ENCODE measurements at regions not wholly inside any gene's neighbourhood (a gene's known extent, or its start where the extent isn't known, plus 50 kb on each side); places are given as distances from the start of the nearest gene placed in this dataset.

- TF ChIP-seq POLR2A (IDR thresholded peaks at IDR 0.05; ENCODE audit: extremely low read depth, insufficient read length) = no peak
- TF ChIP-seq MYC (IDR thresholded peaks at IDR 0.05; ENCODE audit: low read depth, low read length) = no peak
- TF ChIP-seq CTCF (IDR thresholded peaks at IDR 0.05; ENCODE audit: low read depth, low read length) = no peak
- TF ChIP-seq MAX (IDR thresholded peaks at IDR 0.05; ENCODE audit: low read depth, low read length) = no peak
- no peak overlapping the region for H3K4me3 ChIP-seq (ENCODE audit: low read depth, low read length)
- no peak for DNase-seq (ENCODE audit: low read depth)
Measured at GRCh38 chr2:34099377-34099776, 500.3 kb upstream of the FAM98A start.

DNA sequence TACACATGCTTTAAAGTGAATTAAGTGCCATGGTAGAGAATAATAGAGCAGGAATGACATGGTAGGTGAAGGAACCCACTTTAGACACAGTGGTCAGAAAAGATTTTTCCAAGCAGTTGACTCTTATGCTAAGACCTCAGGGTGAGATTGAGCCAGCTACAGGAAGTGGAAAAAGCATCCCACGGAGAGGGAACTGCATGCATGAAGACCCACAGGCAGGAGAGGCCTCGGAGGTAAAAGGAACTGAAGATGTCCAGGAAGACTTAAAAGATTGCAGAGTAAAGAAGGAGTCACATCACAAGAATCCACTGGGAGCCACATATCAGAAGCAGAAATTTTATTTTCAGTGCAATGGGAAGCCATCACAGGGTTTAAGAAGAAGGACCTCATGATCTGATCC is 499.2 kb upstream of the FAM98A start:
- DNase-seq (ENCODE audit: low read depth) = no peak
- H3K4me3 ChIP-seq (ENCODE audit: low read depth, low read length) = no peak overlapping the region
- TF ChIP-seq POLR2A (IDR thresholded peaks at IDR 0.05; ENCODE audit: extremely low read depth, insufficient read length) (no peak), CTCF (IDR thresholded peaks at IDR 0.05; ENCODE audit: low read depth, low read length) (no peak), MYC (IDR thresholded peaks at IDR 0.05; ENCODE audit: low read depth, low read length) (no peak)

DNA sequence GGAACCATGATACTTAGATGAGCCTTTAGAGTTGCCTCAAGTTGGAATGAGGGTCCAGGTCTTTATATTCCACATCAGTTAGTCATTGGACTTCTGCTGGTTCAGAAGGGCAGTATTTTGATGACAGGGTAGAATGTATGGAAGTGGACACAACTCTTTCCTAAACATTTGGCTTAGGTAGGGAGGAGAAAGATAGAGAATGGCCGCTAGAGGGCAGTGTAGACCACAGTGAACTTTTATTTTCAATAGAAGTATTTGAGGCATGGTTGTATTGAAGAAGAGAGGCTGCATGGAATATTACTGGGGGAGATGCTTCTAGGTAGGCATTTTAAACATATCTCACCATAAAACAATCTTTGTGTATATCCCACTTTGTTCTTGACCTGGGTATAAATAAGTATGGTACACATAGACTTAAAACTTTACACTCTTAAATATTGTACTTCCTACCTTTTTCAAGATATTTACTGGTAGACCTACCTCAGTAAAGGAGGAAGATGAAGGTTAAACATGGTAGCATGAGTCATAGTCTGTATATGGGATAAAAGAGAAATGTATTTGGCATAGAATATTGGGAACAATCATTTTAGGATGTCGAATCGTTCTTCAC is 497.6 kb upstream of the FAM98A start:
- no peak for TF ChIP-seq MAX (IDR thresholded peaks at IDR 0.05; ENCODE audit: low read depth, low read length)
- TF ChIP-seq CTCF (IDR thresholded peaks at IDR 0.05; ENCODE audit: low read depth, low read length) = peak; percentile 65
- H3K4me3 ChIP-seq (ENCODE audit: low read depth, low read length) = no peak overlapping the region
- peak; percentile 68 for DNase-seq (ENCODE audit: low read depth)

DNA sequence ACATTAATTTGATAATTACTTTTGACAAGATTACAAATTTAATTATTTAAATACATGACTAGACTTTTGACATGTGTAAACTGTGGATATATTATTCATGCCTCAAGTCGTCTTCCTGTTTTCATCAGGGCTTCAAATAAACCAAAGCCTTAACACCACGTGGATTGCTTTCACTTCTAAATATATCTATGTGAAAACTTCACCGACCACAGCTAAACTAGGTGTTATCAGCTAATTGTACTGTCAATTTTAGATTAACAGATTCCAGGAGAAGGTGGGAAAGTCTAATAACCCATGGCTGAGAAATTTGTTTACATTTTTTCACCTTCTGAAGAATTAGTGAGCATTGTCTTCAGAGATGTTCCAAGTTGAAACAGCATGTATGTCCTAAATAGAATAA is 494.7 kb upstream of the FAM98A start:
- no peak for TF ChIP-seq MAX (IDR thresholded peaks at IDR 0.05; ENCODE audit: low read depth, low read length)
- TF ChIP-seq MYC (IDR thresholded peaks at IDR 0.05; ENCODE audit: low read depth, low read length) = no peak
- no peak for TF ChIP-seq POLR2A (IDR thresholded peaks at IDR 0.05; ENCODE audit: extremely low read depth, insufficient read length)
- TF ChIP-seq CTCF (IDR thresholded peaks at IDR 0.05; ENCODE audit: low read depth, low read length) = no peak
- H3K4me3 ChIP-seq (ENCODE audit: low read depth, low read length) = no peak overlapping the region
- DNase-seq (ENCODE audit: low read depth) = no peak

GRCh38 chr2:34070196-34070595 is 471.1 kb upstream of the FAM98A start:
- no peak overlapping the region for H3K4me3 ChIP-seq (ENCODE audit: low read depth, low read length)
- no peak for DNase-seq (ENCODE audit: low read depth)
- TF ChIP-seq CTCF (IDR thresholded peaks at IDR 0.05; ENCODE audit: low read depth, low read length) = no peak
- TF ChIP-seq POLR2A (IDR thresholded peaks at IDR 0.05; ENCODE audit: extremely low read depth, insufficient read length) = no peak
- TF ChIP-seq MAX (IDR thresholded peaks at IDR 0.05; ENCODE audit: low read depth, low read length) = no peak
- TF ChIP-seq MYC (IDR thresholded peaks at IDR 0.05; ENCODE audit: low read depth, low read length) = no peak

GRCh38 chr2:34069604-34070003 is 470.5 kb upstream of the FAM98A start:
- H3K4me3 ChIP-seq (ENCODE audit: low read depth, low read length) = no peak overlapping the region
- no peak for DNase-seq (ENCODE audit: low read depth)
- TF ChIP-seq MYC (IDR thresholded peaks at IDR 0.05; ENCODE audit: low read depth, low read length) (no peak), CTCF (IDR thresholded peaks at IDR 0.05; ENCODE audit: low read depth, low read length) (no peak), POLR2A (IDR thresholded peaks at IDR 0.05; ENCODE audit: extremely low read depth, insufficient read length) (no peak), MAX (IDR thresholded peaks at IDR 0.05; ENCODE audit: low read depth, low read length) (no peak)
